Ureter (tissue), 1 donor: ENCODE measurements at regions not wholly inside any gene's neighbourhood (a gene's known extent, or its start where the extent isn't known, plus 50 kb on each side); places are given as distances from the start of the nearest gene placed in this dataset.
A peak's percentile ranks its signal among the peaks of the same experiment; 100 is the strongest.
"Not testable (repeated sequence)": the region's sequence is repeated elsewhere in the genome, so short reads cannot be mapped to it uniquely, and the experiment has no call there.

Source experiments
- DNase-seq: peaks from one replicate; pipeline ENCODE4 v3.0.0-alpha.2; 2020; ENCODE audit warnings: low spot score
- donor health status: DM: yes; HTN: yes; CAD: no.

DNA sequence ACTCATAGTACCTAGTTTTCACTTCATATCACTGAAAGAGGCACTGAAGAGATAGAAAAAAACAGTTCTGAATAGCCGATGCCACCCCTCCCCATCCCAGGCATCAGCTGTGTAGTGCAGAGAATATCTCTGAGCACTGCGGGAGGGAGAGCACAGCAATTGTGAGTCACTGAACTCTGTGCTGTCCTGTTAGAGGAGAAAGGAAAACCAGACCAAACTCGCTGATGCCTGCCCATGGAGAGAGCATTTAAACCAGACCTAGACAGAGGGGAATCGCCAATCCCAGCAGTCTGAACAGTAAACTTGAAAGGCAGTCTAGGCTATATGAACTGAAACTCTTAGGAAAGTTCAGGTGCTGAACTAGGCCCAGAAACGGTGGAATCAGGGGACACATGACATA lies 120.1 kb upstream of the SLC30A5 start:
- DNase-seq: no peak

DNA sequence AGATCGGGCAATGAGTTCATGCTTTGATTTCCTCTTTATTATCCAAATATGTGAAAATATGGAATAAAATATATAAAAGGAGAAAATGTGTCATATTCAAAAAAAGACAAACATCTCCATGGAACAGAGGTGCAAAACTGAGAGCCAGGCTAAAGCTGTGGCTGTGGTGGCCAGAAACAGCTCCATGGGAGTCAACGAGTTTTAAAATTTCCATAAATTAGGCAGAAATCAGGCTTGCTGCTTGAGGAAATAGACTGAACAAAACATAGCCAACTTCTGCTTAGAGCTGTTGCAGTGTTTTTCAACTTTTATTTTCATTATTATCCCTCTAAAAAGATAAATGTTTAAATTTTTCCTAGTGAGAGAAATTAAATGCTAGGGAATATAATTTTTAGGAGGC lies 110.8 kb upstream of the SLC30A5 start:
- no peak for DNase-seq

DNA sequence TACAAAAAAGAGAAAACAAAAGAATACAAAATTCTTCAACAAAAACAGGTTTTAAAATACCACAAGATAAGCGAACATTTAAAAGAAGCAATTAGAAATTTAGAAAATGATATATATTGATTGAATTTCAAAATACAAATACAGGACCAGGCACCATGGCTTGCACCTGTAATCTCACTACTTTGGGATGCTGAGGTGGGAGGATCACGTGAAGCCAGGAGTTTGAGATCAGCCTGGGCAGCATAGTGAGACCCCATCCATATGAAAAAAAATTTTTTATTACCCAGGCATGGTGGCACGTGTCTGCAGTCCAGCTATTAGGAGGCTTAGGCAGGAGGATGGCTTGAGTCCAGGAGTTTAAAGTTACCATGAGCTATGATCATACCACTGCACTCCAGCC lies 109.9 kb upstream of the SLC30A5 start:
- DNase-seq: no peak

DNA sequence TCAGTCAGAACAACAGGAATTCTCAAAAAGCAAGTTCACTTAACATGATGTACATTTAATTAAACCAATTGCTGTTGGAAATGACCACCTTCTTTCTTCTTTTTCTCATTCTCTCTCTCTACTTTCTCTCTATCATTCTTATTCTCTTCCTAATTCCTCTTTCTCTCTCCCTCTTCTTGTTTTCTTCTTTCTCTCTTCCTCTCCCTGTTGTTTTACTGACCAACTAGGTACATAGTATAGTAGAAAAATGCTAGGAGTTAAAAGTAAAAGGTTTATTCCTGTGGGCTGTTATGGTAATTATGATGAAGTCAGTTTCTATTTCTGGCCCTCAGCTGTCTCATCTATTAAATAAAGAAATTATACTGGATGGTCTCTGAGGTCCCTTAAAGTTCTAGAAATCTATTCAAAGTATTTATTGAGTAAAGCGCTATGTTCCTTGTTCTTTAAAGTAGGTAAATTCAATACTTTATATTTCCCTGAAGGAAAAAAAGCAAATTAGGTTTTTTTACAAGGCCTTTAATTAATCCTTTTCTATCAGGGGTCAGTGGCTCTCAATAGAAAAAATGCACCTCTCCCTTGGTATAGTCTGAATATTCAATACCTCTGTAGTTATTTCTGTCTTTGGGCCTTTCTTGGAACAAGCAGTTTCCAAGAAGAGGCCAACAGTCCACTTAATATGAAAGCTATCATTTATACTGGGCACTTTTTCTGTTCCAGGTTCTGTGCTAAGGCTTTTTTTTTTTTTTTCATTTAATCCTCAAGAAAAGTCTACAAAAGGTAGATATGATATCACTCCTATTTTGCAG lies 102.3 kb upstream of the SLC30A5 start:
- no peak for DNase-seq

DNA sequence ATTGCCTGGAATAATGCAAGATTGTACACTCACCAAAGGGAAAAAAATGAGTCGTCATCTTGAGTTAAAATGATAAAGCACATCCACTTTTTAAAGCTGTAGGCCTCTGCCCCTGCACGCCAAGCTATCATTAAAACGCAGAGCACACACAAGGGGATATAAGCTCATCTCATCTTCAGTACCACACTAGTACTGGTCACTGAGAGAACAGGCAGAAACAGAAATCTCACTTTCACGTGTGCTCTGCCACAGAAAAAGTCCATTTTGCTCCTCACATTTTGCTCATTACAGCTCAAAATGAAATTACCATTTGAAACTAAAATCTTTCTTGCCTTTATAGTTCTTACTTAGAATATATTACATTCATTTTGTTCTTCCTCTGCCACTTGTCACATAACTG lies 99.2 kb upstream of the SLC30A5 start:
- no peak for DNase-seq

DNA sequence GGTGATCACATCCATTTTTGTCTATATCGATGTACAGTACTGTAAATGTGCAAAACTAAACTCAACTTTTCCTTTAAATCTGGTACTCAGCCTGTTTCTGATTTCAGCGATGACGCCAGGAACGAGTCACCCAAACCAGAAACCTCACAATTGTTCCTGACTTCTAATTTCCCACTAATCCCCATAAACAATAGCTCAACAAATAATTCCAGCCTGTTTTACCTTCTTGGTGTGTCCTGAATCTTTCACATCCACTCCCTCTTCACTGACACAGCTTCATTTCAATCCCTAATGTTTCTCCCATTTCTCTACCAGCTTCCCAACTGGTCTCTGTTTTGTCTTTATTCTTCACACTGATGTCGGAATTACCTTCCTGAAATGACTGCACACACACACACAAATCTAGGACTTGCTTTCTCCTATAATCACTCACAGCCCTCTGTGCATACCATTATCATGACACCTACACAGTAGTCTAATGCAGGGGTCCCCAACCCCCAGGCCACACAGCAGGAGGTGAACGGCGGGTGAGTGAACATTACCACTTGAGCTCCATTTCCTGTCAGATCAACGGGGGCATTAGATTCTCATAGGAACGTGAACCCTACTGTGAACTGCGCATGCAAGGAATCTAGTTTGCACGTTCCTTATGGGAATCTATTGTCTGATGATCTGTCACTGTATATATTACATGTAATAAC lies 97.8 kb upstream of the SLC30A5 start:
- no peak for DNase-seq

DNA sequence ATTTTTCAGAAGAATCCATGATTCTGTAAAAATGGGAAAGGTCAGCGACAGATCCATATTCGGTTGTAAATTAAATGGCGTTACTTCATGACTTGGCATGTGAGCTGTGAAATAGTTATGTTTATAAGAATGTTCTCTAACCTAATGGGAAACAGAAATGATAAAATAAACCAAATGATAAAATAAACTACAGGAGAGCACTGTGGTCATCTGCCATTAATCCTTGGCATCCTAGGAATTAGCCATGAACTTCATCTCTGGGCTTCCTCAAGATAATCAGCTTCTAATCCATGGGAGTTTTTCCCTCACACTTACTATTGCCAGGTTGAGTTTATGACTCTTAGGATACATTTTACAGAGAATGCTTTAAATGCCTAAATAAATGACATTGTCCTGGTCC lies 94.6 kb upstream of the SLC30A5 start:
- DNase-seq: no peak

DNA sequence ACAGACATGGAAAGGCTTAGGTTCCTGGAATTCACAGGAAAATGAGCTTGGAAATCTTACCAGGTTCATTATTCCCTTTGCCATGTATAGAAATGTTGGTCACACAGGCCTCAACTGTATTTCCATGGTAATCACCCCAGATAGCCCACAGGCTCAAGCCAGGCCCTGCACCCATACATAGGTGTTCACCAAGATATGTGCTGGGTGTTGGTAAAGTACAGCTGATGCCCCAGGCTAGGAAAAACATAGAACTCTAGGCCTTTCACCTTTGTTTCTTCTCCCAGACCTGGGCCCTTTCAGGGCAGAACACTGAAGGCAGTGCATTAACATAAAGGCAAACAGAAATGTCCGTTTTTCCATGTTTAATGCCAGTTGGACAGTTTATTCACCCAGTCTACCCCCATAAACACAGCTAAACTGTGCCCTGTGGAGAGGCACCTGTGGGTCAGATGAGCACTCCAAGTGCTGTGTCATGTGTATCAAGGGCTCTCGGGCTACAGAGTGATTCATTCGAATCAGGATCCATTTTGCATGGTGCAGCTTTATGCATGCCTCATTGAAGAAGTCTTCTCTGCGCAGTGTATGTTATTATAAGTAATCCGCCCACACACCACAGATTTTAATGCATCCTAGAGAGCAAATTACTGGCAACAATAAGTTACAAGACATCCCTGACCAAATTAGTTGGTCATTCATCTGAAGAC lies 93.4 kb upstream of the SLC30A5 start:
- no peak for DNase-seq

DNA sequence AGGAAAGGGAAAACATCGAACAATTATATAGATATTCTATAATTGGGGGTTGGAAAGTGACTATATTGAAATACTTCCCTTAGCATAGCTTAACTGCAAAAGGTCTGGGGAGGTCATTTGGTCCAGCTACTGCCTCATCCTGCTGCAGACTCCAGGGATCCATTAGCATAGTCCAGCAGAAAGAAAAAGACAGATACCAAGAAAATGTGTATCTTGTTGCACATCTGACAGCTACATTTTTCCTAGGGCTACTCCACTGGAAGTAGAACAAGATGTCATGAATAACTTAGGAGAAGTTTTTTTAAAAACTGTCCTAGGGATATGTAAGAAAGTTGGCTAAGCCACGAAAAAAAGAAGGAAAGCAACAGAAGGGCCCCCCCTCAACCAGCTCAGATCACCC lies 92.9 kb upstream of the SLC30A5 start:
- no peak for DNase-seq

DNA sequence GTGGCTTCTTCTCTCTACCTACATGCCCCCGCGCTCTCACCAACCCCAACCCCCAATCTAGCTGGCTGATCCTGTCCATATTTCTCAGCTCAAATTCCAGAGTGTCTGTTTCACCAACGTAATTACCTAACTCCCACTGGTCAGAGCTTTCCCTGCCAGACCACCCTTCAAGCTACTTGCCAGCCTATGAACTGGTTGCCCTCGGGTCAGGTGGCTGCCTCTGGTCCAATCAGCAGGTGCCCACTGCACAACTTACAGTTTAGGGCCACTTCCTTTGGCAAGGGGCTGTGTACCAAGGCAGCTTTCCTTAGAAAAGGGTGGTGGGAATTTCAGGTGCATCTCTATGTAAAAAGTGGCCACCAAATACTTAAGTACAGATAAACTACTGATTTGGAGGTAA lies 92.2 kb upstream of the SLC30A5 start:
- no peak for DNase-seq

DNA sequence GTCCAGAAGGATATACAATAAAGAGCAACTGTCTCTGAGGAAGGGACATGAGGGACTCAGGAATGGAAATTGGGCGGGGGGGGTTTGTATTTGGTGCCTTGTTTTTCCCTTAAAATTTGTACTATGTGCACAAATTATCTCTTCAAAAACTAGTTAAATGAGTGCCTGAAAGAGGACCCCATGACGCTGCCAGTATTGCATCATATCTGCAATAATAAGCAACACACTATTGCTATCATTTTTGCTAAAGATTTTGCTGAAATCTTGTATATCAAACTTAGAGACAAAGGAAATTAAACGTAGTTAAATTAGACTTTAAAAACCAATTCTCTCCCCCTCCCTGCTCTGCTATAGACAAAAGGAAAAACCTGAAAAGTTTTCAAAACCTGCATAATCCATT lies 89.7 kb upstream of the SLC30A5 start:
- no peak for DNase-seq

DNA sequence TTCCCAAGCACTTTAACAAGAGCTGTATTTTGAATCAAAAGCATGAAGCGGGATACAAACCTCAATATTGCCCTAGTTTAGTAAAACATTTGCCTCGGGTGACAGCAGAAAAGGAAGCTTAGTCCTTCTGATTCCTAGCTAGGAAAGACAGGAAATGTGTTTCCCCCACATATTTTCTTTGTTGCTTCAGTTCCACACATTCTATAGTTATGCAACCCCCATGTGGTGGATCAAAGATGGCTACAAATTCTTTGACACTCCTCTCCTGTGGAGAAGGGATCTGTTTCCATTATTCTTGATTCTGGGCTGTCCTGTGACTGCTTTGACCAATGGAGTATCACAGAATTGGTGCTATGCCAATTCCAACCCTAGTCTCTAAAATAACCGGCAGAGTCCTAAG lies 89.1 kb upstream of the SLC30A5 start:
- DNase-seq: no peak

DNA sequence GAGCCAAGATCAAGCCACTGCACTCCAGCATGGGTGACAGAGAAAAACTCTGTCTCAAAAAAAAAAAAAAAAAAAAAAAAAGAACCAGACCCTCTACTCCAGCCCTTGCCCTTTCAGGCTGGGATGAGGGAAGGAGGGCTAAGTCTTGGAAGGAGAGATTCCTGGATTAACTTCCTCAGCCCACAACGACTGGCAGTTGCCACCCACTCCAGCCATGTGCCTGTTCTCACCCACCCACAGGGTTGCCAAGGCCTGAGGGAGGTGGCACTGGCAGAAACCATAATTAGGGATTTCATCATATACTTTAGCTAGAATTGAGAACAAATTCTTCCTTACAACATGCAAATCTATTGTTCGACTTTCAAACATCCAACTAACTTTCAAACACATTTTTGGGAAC lies 87.8 kb upstream of the SLC30A5 start:
- DNase-seq: no peak

DNA sequence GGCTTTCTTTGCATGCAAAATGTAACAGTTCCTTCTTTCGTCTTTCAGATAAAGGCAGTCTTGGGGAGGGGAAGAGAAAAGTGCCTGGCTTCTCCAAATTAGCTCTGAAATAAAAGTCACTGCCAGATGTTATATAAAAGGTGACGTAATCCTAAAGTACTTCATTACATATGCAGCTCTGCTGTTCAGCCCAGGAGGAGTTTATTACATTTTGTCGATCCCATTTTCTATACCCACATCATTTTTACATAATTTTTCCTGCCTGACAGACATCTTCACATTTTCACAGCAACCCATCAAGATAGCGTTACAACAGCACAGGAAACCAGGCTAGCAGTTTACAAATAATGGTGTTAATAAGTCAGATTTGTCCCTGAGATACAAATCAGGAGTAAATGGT lies 86.7 kb upstream of the SLC30A5 start:
- DNase-seq: no peak

DNA sequence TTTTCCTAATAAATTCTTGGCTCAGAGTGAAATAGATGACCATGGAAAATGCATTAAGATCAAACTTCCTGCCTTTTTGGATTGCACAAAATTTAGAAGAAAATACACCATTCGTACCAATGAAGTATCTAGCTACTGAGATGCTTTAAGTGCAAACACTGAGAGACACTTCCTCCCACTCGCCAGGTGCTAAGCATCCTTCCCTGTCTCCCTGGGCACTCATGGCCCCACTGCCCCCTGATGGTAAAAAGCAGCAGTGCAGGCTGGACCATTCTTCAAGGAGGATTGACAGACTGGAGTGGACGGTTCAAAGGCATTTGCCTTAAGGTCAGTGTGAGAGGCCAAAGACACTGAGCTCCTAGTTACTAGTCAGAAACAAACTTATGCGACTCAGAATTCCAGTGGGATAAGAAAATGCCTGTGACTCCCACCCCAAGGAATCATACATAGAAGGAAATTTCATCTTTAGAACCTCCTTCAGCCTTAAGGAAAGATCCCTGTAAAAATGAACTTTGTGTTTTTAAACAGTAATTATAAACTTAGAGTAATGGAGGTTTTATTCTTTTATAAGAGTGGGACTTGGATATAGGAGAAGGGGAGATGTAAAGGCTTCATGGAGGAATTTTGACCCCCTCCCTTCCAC lies 86.0 kb upstream of the SLC30A5 start:
- peak; percentile 74 for DNase-seq

DNA sequence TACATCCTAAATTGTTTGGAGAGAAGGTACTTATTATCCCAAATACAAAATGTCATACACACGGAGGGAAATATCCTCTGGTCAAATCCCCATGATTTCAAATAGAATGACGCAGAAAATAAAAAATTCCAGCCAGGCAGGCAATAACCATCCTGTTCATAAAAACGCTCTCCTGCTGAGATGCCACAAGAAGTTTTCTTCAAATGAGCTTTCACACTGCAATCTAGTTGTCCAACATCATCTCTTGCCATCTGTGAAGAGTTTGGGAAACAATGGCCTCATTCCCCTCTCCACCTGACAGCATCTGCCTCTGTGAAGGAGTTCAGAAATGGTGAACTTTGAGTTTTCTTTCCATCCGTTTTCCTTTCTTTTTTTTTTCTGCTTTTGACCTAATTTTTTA lies 83.3 kb upstream of the SLC30A5 start:
- no peak for DNase-seq

DNA sequence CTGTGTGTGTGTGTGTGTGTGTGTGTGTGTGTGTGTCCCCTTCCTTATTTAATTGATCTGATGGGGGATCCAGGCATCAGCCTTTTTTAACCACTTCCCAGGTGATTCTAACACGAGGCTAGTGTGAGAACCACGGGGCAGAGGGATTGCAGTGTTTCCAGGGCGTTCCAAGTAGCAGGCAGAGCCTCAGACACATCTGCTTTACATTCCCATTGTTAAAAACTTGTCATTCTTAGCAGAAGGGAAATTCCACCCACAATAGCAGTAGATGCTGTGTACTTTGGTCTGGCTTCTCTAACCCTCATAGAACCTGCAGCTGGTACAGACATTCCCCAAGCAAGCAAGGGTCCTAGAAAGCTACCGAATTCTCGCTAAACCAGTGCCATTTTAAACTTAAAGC lies 81.9 kb upstream of the SLC30A5 start:
- DNase-seq: no peak

DNA sequence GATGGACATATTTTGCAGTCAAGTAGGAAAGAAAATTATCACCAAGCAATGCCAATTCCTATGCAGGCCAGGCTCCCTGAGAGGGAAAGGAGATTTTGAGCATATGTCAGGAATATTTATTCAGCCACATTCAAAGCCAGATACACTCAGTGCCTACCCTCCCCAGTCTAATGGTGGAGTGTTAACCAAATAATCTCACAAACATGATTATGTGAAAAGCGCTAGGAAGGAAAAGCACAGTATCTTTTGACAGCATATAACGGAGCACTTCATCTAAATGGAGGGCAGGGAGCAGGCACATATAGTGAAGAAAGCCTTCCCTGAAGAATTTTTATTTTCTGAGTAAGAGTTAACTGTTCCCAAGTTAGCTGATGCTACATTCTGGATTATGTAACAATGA lies 80.3 kb upstream of the SLC30A5 start:
- no peak for DNase-seq

DNA sequence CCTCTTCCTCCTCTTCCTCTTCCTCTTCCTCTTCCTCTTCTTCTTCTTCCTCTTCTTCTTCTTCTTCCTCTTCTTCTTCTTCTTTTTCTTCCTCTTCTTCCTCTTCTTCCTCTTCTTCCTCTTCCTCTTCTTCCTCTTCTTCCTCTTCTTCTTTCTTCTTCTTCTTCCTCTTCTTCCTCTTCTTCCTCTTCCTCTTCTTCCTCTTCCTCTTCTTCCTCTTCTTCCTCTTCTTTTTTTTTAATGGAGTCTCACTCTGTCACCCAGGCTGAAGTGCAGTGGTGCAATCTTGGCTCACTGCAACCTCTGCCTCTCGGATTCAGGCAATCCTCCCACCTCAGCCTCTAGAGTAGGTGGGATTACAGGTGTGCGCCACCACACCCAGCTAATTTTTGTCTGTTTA lies 79.8 kb upstream of the SLC30A5 start:
- DNase-seq: not testable (repeated sequence)

DNA sequence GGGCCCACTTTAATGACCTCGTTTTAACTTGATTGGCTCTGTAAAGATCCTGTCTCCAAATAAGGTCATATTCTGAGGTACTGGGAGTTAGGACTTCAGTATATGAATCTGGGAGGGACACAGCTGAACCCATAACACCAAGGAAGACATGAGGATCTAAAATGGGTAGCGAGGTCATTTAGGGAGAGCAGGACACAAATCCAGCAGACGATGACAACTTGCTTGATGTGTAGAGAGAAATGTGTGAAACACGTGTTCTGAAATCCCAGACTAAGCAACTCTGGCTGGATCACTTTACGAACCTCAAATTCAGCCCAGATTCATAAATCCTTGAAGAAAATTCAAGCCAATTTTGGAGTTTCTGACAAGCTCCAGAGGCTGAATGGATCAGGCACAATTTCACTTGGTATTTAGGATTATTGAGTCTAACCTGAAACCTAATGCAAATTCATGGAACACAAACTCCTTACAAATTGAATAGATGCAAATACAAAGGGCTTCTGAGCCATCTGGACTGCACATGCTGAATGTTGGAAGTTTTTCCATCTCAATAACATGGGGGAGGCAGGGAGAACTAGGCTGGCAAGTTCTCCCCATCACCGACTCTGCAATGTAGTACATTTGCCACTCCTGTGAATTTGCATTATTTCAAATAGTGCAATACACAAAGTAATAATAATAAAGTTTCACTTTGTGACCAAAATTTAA lies 74.0 kb upstream of the SLC30A5 start:
- DNase-seq: no peak

DNA sequence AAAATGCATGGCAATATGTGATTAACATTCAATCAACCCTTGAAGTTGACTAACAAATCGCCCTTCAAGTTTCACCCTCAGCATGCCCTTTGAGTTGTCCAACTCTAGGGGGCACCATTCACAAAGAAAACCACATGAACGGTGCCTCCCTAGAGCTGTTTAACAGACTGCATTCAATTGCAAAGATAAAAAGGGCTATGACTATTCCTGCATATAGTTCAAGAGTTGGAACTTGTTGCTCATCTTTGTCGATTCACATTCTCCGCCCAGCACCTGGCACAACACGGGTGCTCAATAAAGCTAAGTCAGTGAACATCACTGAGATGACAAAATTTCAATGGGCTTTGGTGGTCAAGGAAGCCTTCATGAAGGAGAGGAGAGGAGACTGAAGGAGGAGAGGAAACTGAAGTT lies 69.6 kb upstream of the SLC30A5 start:
- DNase-seq: no peak

DNA sequence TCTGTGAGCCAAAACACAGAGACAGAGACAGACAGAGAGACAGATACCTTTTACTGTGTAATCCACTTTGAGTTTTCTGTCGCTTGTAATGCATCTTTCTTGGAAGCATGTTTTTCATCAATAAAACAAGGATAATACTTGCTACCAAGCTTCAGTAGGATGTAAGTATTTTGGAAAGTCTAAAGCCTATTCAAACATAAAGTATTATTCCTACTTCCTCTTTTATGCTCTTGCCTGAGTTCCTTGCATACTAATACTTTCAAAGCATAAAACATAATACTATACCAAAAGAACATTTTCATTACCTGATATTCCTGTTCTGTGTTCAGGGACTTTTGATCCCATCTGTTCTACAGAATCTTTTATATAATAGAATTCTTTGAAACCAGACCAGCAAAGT lies 64.5 kb upstream of the SLC30A5 start:
- DNase-seq: no peak
